OCI-LY7 (cell line): ENCODE measurements at regions not wholly inside any gene's neighbourhood (a gene's known extent, or its start where the extent isn't known, plus 50 kb on each side); places are given as distances from the start of the nearest gene placed in this dataset.

Experiments used
- BruUV-seq: library from RNA; stranded (reverse); fragments of 400-500 nt; replicated peaks from 2 replicates; lab custom pipeline; 2021; lab: Mats Ljungman, UMichigan
- CTCF ChIA-PET: fragments of 300-600 bp; sonication (Branson Sonifier 250); formaldehyde crosslinking; loops from one replicate; lab custom pipeline; 2022; ENCODE audit warnings: antibody characterized with exemption; ENCODE audit not compliant: unreplicated experiment; lab: Charles Lee
- POLR2A ChIA-PET: fragments of 300-600 bp; sonication (Branson Sonifier 250); formaldehyde crosslinking; loops from one replicate; lab custom pipeline; 2022; ENCODE audit warnings: antibody characterized with exemption; lab: Charles Lee
- DNase-seq: peaks from one replicate; pipeline ENCODE4 v3.0.0-alpha.2; 2015; ENCODE audit warnings: low spot score
- H2AFZ ChIP-seq: fragments of 200-600 bp; sonication (generic), shearing (Covaris generic); 2 replicates; pipeline ENCODE4 v1.6.1; 2014; ENCODE audit warnings: mild to moderate bottlenecking, antibody characterized with exemption, low read length, moderate library complexity
- H3K27ac ChIP-seq: fragments of 200-600 bp; sonication (generic); 2 replicates; pipeline ENCODE4 v1.5.1; 2014; ENCODE audit warnings: mixed run types, low read depth, mild to moderate bottlenecking, moderate library complexity, low read length, inconsistent platforms; ENCODE audit not compliant: poor library complexity, severe bottlenecking
- H3K36me3 ChIP-seq: fragments of 200-600 bp; sonication (generic); 2 replicates; pipeline ENCODE4 v1.6.1; 2014; ENCODE audit warnings: mild to moderate bottlenecking, antibody characterized with exemption, low read length, moderate library complexity, mixed read lengths; ENCODE audit not compliant: insufficient read depth
- H3K4me1 ChIP-seq: fragments of 200-600 bp; sonication (generic); 2 replicates; pipeline ENCODE4 v1.5.1; 2014; ENCODE audit warnings: mild to moderate bottlenecking, low read length; ENCODE audit not compliant: insufficient read depth, poor library complexity, severe bottlenecking
- H3K4me2 ChIP-seq: fragments of 200-600 bp; sonication (generic); 2 replicates; pipeline ENCODE4 v1.6.1; 2014; ENCODE audit warnings: mild to moderate bottlenecking, low read length
- H3K4me3 ChIP-seq: fragments of 200-600 bp; sonication (generic); 2 replicates; pipeline ENCODE4 v1.5.1; 2014; ENCODE audit warnings: mild to moderate bottlenecking, low read depth, low read length; ENCODE audit not compliant: poor library complexity, severe bottlenecking
- H3K79me2 ChIP-seq: fragments of 200-600 bp; sonication (generic); 2 replicates; pipeline ENCODE4 v1.6.1; 2016; ENCODE audit warnings: low read depth, mild to moderate bottlenecking, low read length, moderate library complexity, mixed read lengths; ENCODE audit not compliant: insufficient read depth
- H3K9me2 ChIP-seq: fragments of 200-600 bp; sonication (generic); 2 replicates; pipeline ENCODE4 v1.6.1; 2016; ENCODE audit warnings: mild to moderate bottlenecking, low read length, mixed read lengths; ENCODE audit not compliant: insufficient read depth
- H3K9me3 ChIP-seq: fragments of 200-600 bp; sonication (generic); 2 replicates; pipeline ENCODE4 v1.6.1; 2014; ENCODE audit warnings: mild to moderate bottlenecking, mixed run types, low read length, mixed read lengths
- H4K20me1 ChIP-seq: fragments of 200-600 bp; sonication (generic); 2 replicates; pipeline ENCODE4 v1.6.1; 2014; ENCODE audit warnings: mild to moderate bottlenecking, antibody characterized with exemption, low read length, moderate library complexity, mixed read lengths; ENCODE audit not compliant: insufficient read depth
- EZH2phosphoT487 ChIP-seq: fragments of 200-600 bp; sonication (generic); IDR thresholded peaks from 2 replicates; pipeline ENCODE4 v1.6.1; 2018; ENCODE audit warnings: low read depth, borderline replicate concordance, mild to moderate bottlenecking, mixed run types, antibody characterized with exemption, low read length, moderate library complexity, mixed read lengths
- intact Hi-C: fragments of 100-400 bp; cut with micrococcal nuclease; formaldehyde crosslinking; loops from one replicate; pipeline ENCODE4 v1.10.0; 2022; ENCODE audit not compliant: unreplicated experiment
- TF ChIP-seq, protein P1 (sequence below): fragments of 200-600 bp; sonication (generic); conservative IDR thresholded peaks from 2 replicates; pipeline ENCODE4 v1.5.1; 2014; ENCODE audit warnings: mild to moderate bottlenecking, antibody characterized with exemption, low read length, moderate library complexity, mixed read lengths

- ChIA-PET POLR2A (interaction anchor here (0.6 kb wide), 1 partner anchor 633 kb away, joined by 3 read pairs; no protein-coding TSS in a partner anchor), CTCF (no interaction called here)
- Histone ChIP-seq H4K20me1 (no peaks in the 10 kb centered on the region), H3K9me3 (no peaks in the 10 kb centered on the region), H3K9me2 (no peaks in the 10 kb centered on the region), H3K27ac (no peak overlapping the region), H3K79me2 (no peaks in the 10 kb centered on the region), H3K36me3 (no peaks in the 10 kb centered on the region), H3K4me1 (no peaks in the 10 kb centered on the region), H2AFZ (no peak overlapping the region), H3K4me3 (no peak overlapping the region), H3K4me2 (no peak overlapping the region)
- intact Hi-C loops: no loop called here
- no TSS peak for BruUV-seq
- no peak for DNase-seq
- TF ChIP-seq EZH2phosphoT487: no peak
- TF ChIP-seq, protein P1, sequence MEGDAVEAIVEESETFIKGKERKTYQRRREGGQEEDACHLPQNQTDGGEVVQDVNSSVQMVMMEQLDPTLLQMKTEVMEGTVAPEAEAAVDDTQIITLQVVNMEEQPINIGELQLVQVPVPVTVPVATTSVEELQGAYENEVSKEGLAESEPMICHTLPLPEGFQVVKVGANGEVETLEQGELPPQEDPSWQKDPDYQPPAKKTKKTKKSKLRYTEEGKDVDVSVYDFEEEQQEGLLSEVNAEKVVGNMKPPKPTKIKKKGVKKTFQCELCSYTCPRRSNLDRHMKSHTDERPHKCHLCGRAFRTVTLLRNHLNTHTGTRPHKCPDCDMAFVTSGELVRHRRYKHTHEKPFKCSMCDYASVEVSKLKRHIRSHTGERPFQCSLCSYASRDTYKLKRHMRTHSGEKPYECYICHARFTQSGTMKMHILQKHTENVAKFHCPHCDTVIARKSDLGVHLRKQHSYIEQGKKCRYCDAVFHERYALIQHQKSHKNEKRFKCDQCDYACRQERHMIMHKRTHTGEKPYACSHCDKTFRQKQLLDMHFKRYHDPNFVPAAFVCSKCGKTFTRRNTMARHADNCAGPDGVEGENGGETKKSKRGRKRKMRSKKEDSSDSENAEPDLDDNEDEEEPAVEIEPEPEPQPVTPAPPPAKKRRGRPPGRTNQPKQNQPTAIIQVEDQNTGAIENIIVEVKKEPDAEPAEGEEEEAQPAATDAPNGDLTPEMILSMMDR: no peak
Measured at GRCh38 chr16:60731329-60732050, 1304.7 kb downstream of the CDH8 start.

- Histone ChIP-seq H3K4me2 (no peak overlapping the region), H3K79me2 (no peaks in the 10 kb centered on the region), H3K36me3 (no peaks in the 10 kb centered on the region), H3K4me1 (no peaks in the 10 kb centered on the region), H3K27ac (no peak overlapping the region), H2AFZ (no peak overlapping the region), H4K20me1 (no peaks in the 10 kb centered on the region), H3K9me3 (no peaks in the 10 kb centered on the region), H3K9me2 (no peaks in the 10 kb centered on the region), H3K4me3 (no peak overlapping the region)
- no TSS peak for BruUV-seq
- intact Hi-C loops: no loop called here
- TF ChIP-seq, protein P1: no peak
- TF ChIP-seq EZH2phosphoT487: no peak
- ChIA-PET CTCF (no interaction called here), POLR2A (no interaction called here)
- no peak for DNase-seq
Measured at GRCh38 chr16:60729051-60729450, 1307.2 kb downstream of the CDH8 start.

GRCh38 chr16:60727851-60728250, 1308.4 kb downstream of the CDH8 start:
- ChIA-PET CTCF (interaction anchor here (0.6 to 0.7 kb wide), 2 partner anchors 471 to 1072 kb away, joined by 3 read pairs; no protein-coding TSS in a partner anchor), POLR2A (no interaction called here)
- H3K79me2 ChIP-seq: no peaks in the 10 kb centered on the region
- no peak overlapping the region for H3K4me2 ChIP-seq
- no peak overlapping the region for H2AFZ ChIP-seq
- H3K27ac ChIP-seq: no peak overlapping the region
- DNase-seq: no peak
- no peak for TF ChIP-seq EZH2phosphoT487
- TF ChIP-seq, protein P1: no peak
- H4K20me1 ChIP-seq: no peaks in the 10 kb centered on the region
- intact Hi-C loops: no loop called here
- H3K9me2 ChIP-seq: no peaks in the 10 kb centered on the region
- no peak overlapping the region for H3K4me3 ChIP-seq
- no peaks in the 10 kb centered on the region for H3K36me3 ChIP-seq
- no peaks in the 10 kb centered on the region for H3K4me1 ChIP-seq
- no peaks in the 10 kb centered on the region for H3K9me3 ChIP-seq
- no TSS peak for BruUV-seq
